HepG2 (cell line): ENCODE measurements at regions not wholly inside any gene's neighbourhood (a gene's known extent, or its start where the extent isn't known, plus 50 kb on each side); places are given as distances from the start of the nearest gene placed in this dataset.

Experiments used
- POLR2A ChIP-seq, 2 experiments: IDR thresholded peaks; 2 replicates each; pipeline ENCODE4 v1.6.1; 2011; ENCODE audit warnings: low read depth in 2 of 2, low read length in 2 of 2, mild to moderate bottlenecking in 1 of 2, moderate library complexity in 1 of 2; ENCODE audit not compliant: insufficient read depth in 1 of 2
- PRPF4 ChIP-seq: fragments of 200-400 bp; formaldehyde crosslinking; IDR thresholded peaks from 2 replicates; pipeline ENCODE4 v1.6.1; 2016; ENCODE audit warnings: low read length, low read depth; ENCODE audit not compliant: poor library complexity, severe bottlenecking
- TAF1 ChIP-seq: sonication (generic); formaldehyde crosslinking; IDR thresholded peaks from 2 replicates; pipeline ENCODE4 v1.4.0; 2020; ENCODE audit warnings: missing genetic modification reagents
- ZFP36L2 ChIP-seq: sonication (generic); formaldehyde crosslinking; IDR thresholded peaks from 2 replicates; pipeline ENCODE4 v1.4.0; 2020; ENCODE audit warnings: missing genetic modification reagents
- ZFP82 ChIP-seq: sonication (generic); formaldehyde crosslinking; IDR thresholded peaks from 2 replicates; pipeline ENCODE4 v1.5.1; 2020; ENCODE audit warnings: mild to moderate bottlenecking, missing genetic modification reagents, borderline replicate concordance
- ZNF777 ChIP-seq: sonication (generic); formaldehyde crosslinking; IDR thresholded peaks from 2 replicates; pipeline ENCODE4 v1.4.0; 2020; ENCODE audit warnings: missing genetic modification reagents
- TF ChIP-seq, protein P1 (sequence below): IDR thresholded peaks from 2 replicates; pipeline ENCODE4 v1.6.1; 2016; ENCODE audit warnings: missing biosample characterization, missing genetic modification reagents, low read depth

DNA sequence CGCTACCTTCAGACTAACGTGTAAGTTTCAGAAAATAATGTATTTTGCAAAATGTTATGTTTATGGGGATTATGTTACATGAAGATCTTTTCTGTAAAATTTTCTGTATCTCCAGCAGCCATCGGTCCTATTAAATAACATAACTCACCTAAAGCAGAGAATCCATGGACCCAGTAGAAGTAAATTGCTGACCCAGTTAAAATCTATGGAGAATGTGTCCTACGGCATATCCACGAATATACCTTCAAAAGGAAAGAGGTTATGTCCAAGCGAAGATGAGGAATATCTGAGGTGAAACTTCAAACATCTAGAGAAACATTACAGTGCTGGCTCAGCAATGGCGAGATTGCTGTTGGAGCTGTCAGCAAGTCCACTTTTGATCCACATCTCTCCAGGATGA lies 492.2 kb upstream of the ADAMTS16 start:
- TF ChIP-seq ZFP82 (CRISPR knock-in tag) (no peak), TAF1 (no peak), ZNF777 (CRISPR knock-in tag) (no peak), ZFP36L2 (CRISPR knock-in tag) (no peak), PRPF4 (no peak), POLR2A (IDR thresholded peaks at IDR 0.05; ENCODE audit: insufficient read depth in 1 of 2, low read depth in 2 of 2, low read length in 2 of 2) (no peak)
- TF ChIP-seq, protein P1, sequence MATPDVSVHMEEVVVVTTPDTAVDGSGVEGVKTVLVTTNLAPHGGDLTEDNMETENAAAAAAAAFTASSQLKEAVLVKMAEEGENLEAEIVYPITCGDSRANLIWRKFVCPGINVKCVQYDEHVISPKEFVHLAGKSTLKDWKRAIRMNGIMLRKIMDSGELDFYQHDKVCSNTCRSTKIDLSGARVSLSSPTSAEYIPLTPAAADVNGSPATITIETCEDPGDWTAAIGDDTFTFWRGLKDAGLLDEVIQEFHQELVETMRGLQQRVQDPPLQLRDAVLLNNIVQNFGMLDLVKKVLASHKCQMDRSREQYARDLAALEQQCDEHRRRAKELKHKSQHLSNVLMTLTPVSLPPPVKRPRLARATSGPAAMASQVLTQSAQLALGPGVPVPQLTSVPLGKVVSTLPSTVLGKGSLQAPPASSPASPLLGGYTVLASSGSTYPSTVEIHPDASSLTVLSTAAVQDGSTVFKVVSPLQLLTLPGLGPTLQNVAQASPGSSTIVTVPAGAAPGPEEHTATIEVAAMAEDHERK (CRISPR knock-in tag) = no peak
